ENCODE measurements at regions not wholly inside any gene's neighbourhood (a gene's known extent, or its start where the extent isn't known, plus 50 kb on each side); places are given as distances from the start of the nearest gene placed in this dataset.
"Not testable (repeated sequence)": the region's sequence is repeated elsewhere in the genome, so short reads cannot be mapped to it uniquely, and the experiment has no call there.

- TF ChIP-seq, protein P1, sequence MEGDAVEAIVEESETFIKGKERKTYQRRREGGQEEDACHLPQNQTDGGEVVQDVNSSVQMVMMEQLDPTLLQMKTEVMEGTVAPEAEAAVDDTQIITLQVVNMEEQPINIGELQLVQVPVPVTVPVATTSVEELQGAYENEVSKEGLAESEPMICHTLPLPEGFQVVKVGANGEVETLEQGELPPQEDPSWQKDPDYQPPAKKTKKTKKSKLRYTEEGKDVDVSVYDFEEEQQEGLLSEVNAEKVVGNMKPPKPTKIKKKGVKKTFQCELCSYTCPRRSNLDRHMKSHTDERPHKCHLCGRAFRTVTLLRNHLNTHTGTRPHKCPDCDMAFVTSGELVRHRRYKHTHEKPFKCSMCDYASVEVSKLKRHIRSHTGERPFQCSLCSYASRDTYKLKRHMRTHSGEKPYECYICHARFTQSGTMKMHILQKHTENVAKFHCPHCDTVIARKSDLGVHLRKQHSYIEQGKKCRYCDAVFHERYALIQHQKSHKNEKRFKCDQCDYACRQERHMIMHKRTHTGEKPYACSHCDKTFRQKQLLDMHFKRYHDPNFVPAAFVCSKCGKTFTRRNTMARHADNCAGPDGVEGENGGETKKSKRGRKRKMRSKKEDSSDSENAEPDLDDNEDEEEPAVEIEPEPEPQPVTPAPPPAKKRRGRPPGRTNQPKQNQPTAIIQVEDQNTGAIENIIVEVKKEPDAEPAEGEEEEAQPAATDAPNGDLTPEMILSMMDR (IDR thresholded peaks at IDR 0.05 in 2 of 3, conservative IDR thresholded peaks at IDR 0.05 in 1 of 3; ENCODE audit: borderline replicate concordance in 1 of 3, insufficient read depth in 1 of 3, low read depth in 2 of 3, low read length in 2 of 3), result not testable (repeated sequence)
- not testable (repeated sequence) for TF ChIP-seq EZH2phosphoT487 (IDR thresholded peaks at IDR 0.05; ENCODE audit: borderline replicate concordance); JUND (IDR thresholded peaks at IDR 0.05); EZH2 (IDR thresholded peaks at IDR 0.05); TCF7L2 (IDR thresholded peaks at IDR 0.05; ENCODE audit: borderline replicate concordance, extremely low read depth, insufficient read depth, insufficient read length); POLR2AphosphoS5 (IDR thresholded peaks at IDR 0.05; ENCODE audit: low read depth, low read length); POLR2A (IDR thresholded peaks at IDR 0.05; ENCODE audit: borderline replicate concordance, extremely low read depth, insufficient read depth, insufficient read length); RAD21 (IDR thresholded peaks at IDR 0.05; ENCODE audit: low read depth); ZFX (IDR thresholded peaks at IDR 0.05); YY1 (IDR thresholded peaks at IDR 0.05; ENCODE audit: extremely low read depth, insufficient replicate concordance, low read depth, low read length)
- TF ChIP-seq, protein P2, sequence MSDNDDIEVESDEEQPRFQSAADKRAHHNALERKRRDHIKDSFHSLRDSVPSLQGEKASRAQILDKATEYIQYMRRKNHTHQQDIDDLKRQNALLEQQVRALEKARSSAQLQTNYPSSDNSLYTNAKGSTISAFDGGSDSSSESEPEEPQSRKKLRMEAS (IDR thresholded peaks at IDR 0.05), result not testable (repeated sequence)
- TF ChIP-seq, protein P3, sequence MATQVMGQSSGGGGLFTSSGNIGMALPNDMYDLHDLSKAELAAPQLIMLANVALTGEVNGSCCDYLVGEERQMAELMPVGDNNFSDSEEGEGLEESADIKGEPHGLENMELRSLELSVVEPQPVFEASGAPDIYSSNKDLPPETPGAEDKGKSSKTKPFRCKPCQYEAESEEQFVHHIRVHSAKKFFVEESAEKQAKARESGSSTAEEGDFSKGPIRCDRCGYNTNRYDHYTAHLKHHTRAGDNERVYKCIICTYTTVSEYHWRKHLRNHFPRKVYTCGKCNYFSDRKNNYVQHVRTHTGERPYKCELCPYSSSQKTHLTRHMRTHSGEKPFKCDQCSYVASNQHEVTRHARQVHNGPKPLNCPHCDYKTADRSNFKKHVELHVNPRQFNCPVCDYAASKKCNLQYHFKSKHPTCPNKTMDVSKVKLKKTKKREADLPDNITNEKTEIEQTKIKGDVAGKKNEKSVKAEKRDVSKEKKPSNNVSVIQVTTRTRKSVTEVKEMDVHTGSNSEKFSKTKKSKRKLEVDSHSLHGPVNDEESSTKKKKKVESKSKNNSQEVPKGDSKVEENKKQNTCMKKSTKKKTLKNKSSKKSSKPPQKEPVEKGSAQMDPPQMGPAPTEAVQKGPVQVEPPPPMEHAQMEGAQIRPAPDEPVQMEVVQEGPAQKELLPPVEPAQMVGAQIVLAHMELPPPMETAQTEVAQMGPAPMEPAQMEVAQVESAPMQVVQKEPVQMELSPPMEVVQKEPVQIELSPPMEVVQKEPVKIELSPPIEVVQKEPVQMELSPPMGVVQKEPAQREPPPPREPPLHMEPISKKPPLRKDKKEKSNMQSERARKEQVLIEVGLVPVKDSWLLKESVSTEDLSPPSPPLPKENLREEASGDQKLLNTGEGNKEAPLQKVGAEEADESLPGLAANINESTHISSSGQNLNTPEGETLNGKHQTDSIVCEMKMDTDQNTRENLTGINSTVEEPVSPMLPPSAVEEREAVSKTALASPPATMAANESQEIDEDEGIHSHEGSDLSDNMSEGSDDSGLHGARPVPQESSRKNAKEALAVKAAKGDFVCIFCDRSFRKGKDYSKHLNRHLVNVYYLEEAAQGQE (IDR thresholded peaks at IDR 0.05; ENCODE audit: low read depth), result not testable (repeated sequence)
- 0 out of 2 replicates have a peak, but pooled peaks have one; percentile 14 for TF ChIP-seq SP1 (IDR thresholded peaks at IDR 0.05; ENCODE audit: low read depth)
These were observed 200.4 kb downstream of the RTP5 start for GRCh38 chr2:242069938-242070395.
